ENCODE measurements at regions not wholly inside any gene's neighbourhood (a gene's known extent, or its start where the extent isn't known, plus 50 kb on each side); places are given as distances from the start of the nearest gene placed in this dataset.

- H3K4me1 ChIP-seq (ENCODE audit: insufficient read depth, low read length), result no peaks in the 10 kb centered on the region
- no peaks in the 10 kb centered on the region for H3K36me3 ChIP-seq (ENCODE audit: insufficient read depth, low read length)
- H3K9me3 ChIP-seq (ENCODE audit: insufficient read depth, low read length, severe bottlenecking), result peaks cover 10% of the 10 kb centered on the region
- ATAC-seq (ENCODE audit: insufficient read depth, low read depth) (peak; percentile 66; the same call in 2 of the 3 replicates), DNase-seq (peak; percentile 23)
- H3K9ac ChIP-seq (ENCODE audit: low read depth, low read length), result no peak overlapping the region
- no peak overlapping the region for H3K4me3 ChIP-seq (ENCODE audit: low read depth in 1 of 2, low read length in 2 of 2)
- H3K27me3 ChIP-seq (ENCODE audit: insufficient read depth, low read length, poor library complexity), result peaks cover 3% of the 10 kb centered on the region
- H4K20me1 ChIP-seq (ENCODE audit: insufficient read depth, low read length), result no peaks in the 10 kb centered on the region
- no peak overlapping the region for H2AFZ ChIP-seq (ENCODE audit: low read depth, low read length)
- H3K27ac ChIP-seq (ENCODE audit: low read length), result no peak overlapping the region
- H3K79me2 ChIP-seq (ENCODE audit: insufficient read depth, low read length), result no peaks in the 10 kb centered on the region
- H3K4me2 ChIP-seq (ENCODE audit: insufficient read depth, low read length), result no peak overlapping the region
- TF ChIP-seq CTCF (IDR thresholded peaks at IDR 0.05; ENCODE audit: borderline replicate concordance, extremely low read depth, low read length, poor library complexity, severe bottlenecking) (no peak), EZH2 (IDR thresholded peaks at IDR 0.05; ENCODE audit: borderline replicate concordance, low read depth, low read length, severe bottlenecking) (no peak)
Measured at GRCh38 chr3:194879991-194880939, 194.6 kb downstream of the FAM43A start.

- no peak for DNase-seq
Measured at GRCh38 chr3:194880940-194881925, 195.6 kb downstream of the FAM43A start.

GRCh38 chr3:194884649-194885315 is 199.1 kb downstream of the FAM43A start:
- Histone ChIP-seq H3K4me3 (ENCODE audit: low read depth in 1 of 2, low read length in 2 of 2) (no peak overlapping the region), H3K36me3 (ENCODE audit: insufficient read depth, low read length) (no peaks in the 10 kb centered on the region), H2AFZ (ENCODE audit: low read depth, low read length) (no peak overlapping the region), H3K9ac (ENCODE audit: low read depth, low read length) (no peak overlapping the region), H3K27ac (ENCODE audit: low read length) (no peak overlapping the region), H3K4me1 (ENCODE audit: insufficient read depth, low read length) (no peaks in the 10 kb centered on the region), H3K9me3 (ENCODE audit: insufficient read depth, low read length, severe bottlenecking) (peaks cover 10% of the 10 kb centered on the region), H4K20me1 (ENCODE audit: insufficient read depth, low read length) (no peaks in the 10 kb centered on the region), H3K79me2 (ENCODE audit: insufficient read depth, low read length) (no peaks in the 10 kb centered on the region), H3K27me3 (ENCODE audit: insufficient read depth, low read length, poor library complexity) (peaks cover 3% of the 10 kb centered on the region), H3K4me2 (ENCODE audit: insufficient read depth, low read length) (no peak overlapping the region)
- no peak for ATAC-seq (ENCODE audit: insufficient read depth, low read depth)
- TF ChIP-seq EZH2 (IDR thresholded peaks at IDR 0.05; ENCODE audit: borderline replicate concordance, low read depth, low read length, severe bottlenecking) (no peak), CTCF (IDR thresholded peaks at IDR 0.05; ENCODE audit: borderline replicate concordance, extremely low read depth, low read length, poor library complexity, severe bottlenecking) (no peak)
- DNase-seq, result no peak

More at GRCh38 chr3:194880940-194881925, 195.6 kb downstream of the FAM43A start:
- Histone ChIP-seq H3K4me2 (ENCODE audit: insufficient read depth, low read length) (no peak overlapping the region), H3K9ac (ENCODE audit: low read depth, low read length) (no peak overlapping the region), H3K4me1 (ENCODE audit: insufficient read depth, low read length) (no peaks in the 10 kb centered on the region), H3K36me3 (ENCODE audit: insufficient read depth, low read length) (no peaks in the 10 kb centered on the region), H3K27ac (ENCODE audit: low read length) (no peak overlapping the region), H2AFZ (ENCODE audit: low read depth, low read length) (no peak overlapping the region), H3K4me3 (ENCODE audit: low read depth in 1 of 2, low read length in 2 of 2) (no peak overlapping the region), H4K20me1 (ENCODE audit: insufficient read depth, low read length) (no peaks in the 10 kb centered on the region), H3K27me3 (ENCODE audit: insufficient read depth, low read length, poor library complexity) (peaks cover 3% of the 10 kb centered on the region), H3K9me3 (ENCODE audit: insufficient read depth, low read length, severe bottlenecking) (peaks cover 10% of the 10 kb centered on the region), H3K79me2 (ENCODE audit: insufficient read depth, low read length) (no peaks in the 10 kb centered on the region)
- ATAC-seq (ENCODE audit: insufficient read depth, low read depth), result no peak
- TF ChIP-seq EZH2 (IDR thresholded peaks at IDR 0.05; ENCODE audit: borderline replicate concordance, low read depth, low read length, severe bottlenecking) (no peak), CTCF (IDR thresholded peaks at IDR 0.05; ENCODE audit: borderline replicate concordance, extremely low read depth, low read length, poor library complexity, severe bottlenecking) (no peak)
